OCI-LY1 (cell line): ENCODE measurements at regions not wholly inside any gene's neighbourhood (a gene's known extent, or its start where the extent isn't known, plus 50 kb on each side); places are given as distances from the start of the nearest gene placed in this dataset.

ENCODE experiments used
- H2AFZ ChIP-seq: fragments of 200-600 bp; sonication (generic), shearing (Covaris generic); 2 replicates; pipeline ENCODE4 v1.6.0; 2014; ENCODE audit warnings: antibody characterized with exemption, mild to moderate bottlenecking, low read length
- H3F3A ChIP-seq: fragments of 200-600 bp; sonication (generic), shearing (Covaris generic); 2 replicates; pipeline ENCODE4 v1.6.0; 2014; ENCODE audit warnings: mild to moderate bottlenecking, antibody characterized with exemption, low read length, moderate library complexity; ENCODE audit not compliant: insufficient read depth
- H3K27ac ChIP-seq: fragments of 200-600 bp; sonication (generic); 2 replicates; pipeline ENCODE4 v1.5.1; 2014; ENCODE audit warnings: low read length, mixed run types, mild to moderate bottlenecking, low read depth; ENCODE audit not compliant: poor library complexity, severe bottlenecking
- H3K27me3 ChIP-seq: fragments of 200-600 bp; sonication (generic); 2 replicates; pipeline ENCODE4 v1.6.0; 2014; ENCODE audit warnings: antibody characterized with exemption, mild to moderate bottlenecking, low read length, moderate library complexity; ENCODE audit not compliant: insufficient read depth
- H3K36me3 ChIP-seq: fragments of 200-600 bp; sonication (generic); 2 replicates; pipeline ENCODE4 v1.6.1; 2014; ENCODE audit warnings: mild to moderate bottlenecking, antibody characterized with exemption, low read length, moderate library complexity, mixed read lengths; ENCODE audit not compliant: insufficient read depth
- H3K4me1 ChIP-seq: fragments of 200-600 bp; sonication (generic); 2 replicates; pipeline ENCODE4 v1.5.1; 2014; ENCODE audit warnings: mild to moderate bottlenecking, low read length, moderate library complexity; ENCODE audit not compliant: insufficient read depth, severe bottlenecking
- H3K4me2 ChIP-seq: fragments of 200-600 bp; sonication (generic), shearing (Covaris generic); 2 replicates; pipeline ENCODE4 v1.6.1; 2014; ENCODE audit warnings: low read length
- H3K4me3 ChIP-seq: fragments of 200-600 bp; sonication (generic); 2 replicates; pipeline ENCODE4 v1.5.1; 2014; ENCODE audit warnings: low read length, low read depth, mild to moderate bottlenecking, mixed read lengths; ENCODE audit not compliant: poor library complexity, severe bottlenecking
- H3K79me2 ChIP-seq: fragments of 200-600 bp; shearing (Covaris generic); 2 replicates; pipeline ENCODE4 v1.6.1; 2016; ENCODE audit warnings: mixed run types, low read length, mixed read lengths; ENCODE audit not compliant: insufficient read depth
- H3K9ac ChIP-seq: fragments of 200-600 bp; sonication (generic), shearing (Covaris generic); 2 replicates; pipeline ENCODE4 v1.6.1; 2014; ENCODE audit warnings: mild to moderate bottlenecking, low read length, mixed read lengths
- H3K9me2 ChIP-seq: fragments of 200-600 bp; sonication (generic), shearing (Covaris generic); 2 replicates; pipeline ENCODE4 v1.6.1; 2014; ENCODE audit warnings: low read depth, mild to moderate bottlenecking, low read length, mixed read lengths
- H3K9me3 ChIP-seq: fragments of 200-600 bp; shearing (Covaris generic); 2 replicates; pipeline ENCODE4 v1.6.1; 2014; ENCODE audit warnings: low read length, mixed read lengths
- H4K20me1 ChIP-seq: fragments of 200-600 bp; sonication (generic), shearing (Covaris generic); 2 replicates; pipeline ENCODE4 v1.6.0; 2016; ENCODE audit warnings: mild to moderate bottlenecking, low read length; ENCODE audit not compliant: insufficient read depth
- EZH2 ChIP-seq: fragments of 200-600 bp; sonication (generic), shearing (Covaris generic); IDR thresholded peaks from 2 replicates; pipeline ENCODE4 v1.8.0; 2017; ENCODE audit warnings: borderline replicate concordance, mixed run types, mild to moderate bottlenecking, antibody characterized with exemption, low read length, moderate library complexity, mixed read lengths
- TF ChIP-seq, protein P1 (sequence below): fragments of 200-600 bp; sonication (generic), shearing (Covaris generic); IDR thresholded peaks from 2 replicates; pipeline ENCODE4 v1.5.1; 2017; ENCODE audit warnings: mild to moderate bottlenecking, antibody characterized with exemption, low read length, moderate library complexity, mixed read lengths

DNA sequence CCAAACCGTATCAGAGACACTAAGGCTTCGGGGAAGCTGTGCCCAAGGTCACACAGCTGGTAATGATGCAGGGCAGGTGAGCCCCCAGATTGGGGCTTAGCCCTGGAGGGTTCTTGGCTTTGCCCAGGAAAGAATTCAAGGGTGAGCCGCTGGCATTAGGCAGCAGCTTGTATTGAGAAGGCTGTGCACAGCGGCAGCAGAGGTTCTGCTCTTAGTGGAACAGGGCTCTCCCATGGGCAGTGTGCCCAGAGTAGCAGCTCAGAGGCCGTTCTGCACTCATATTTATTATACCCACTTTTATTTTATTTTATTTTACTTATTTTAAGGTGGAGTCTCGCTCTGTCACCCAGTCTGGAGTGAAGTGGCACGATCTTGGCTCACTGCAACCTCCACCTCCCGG lies 85.8 kb upstream of the IER5L start:
- no peak overlapping the region for H2AFZ ChIP-seq
- no peak overlapping the region for H3K4me2 ChIP-seq
- H3K9me2 ChIP-seq: no peaks in the 10 kb centered on the region
- TF ChIP-seq EZH2: no peak
- TF ChIP-seq, protein P1, sequence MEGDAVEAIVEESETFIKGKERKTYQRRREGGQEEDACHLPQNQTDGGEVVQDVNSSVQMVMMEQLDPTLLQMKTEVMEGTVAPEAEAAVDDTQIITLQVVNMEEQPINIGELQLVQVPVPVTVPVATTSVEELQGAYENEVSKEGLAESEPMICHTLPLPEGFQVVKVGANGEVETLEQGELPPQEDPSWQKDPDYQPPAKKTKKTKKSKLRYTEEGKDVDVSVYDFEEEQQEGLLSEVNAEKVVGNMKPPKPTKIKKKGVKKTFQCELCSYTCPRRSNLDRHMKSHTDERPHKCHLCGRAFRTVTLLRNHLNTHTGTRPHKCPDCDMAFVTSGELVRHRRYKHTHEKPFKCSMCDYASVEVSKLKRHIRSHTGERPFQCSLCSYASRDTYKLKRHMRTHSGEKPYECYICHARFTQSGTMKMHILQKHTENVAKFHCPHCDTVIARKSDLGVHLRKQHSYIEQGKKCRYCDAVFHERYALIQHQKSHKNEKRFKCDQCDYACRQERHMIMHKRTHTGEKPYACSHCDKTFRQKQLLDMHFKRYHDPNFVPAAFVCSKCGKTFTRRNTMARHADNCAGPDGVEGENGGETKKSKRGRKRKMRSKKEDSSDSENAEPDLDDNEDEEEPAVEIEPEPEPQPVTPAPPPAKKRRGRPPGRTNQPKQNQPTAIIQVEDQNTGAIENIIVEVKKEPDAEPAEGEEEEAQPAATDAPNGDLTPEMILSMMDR: no peak
- no peak overlapping the region for H3K9ac ChIP-seq
- H3K79me2 ChIP-seq: no peaks in the 10 kb centered on the region
- peaks cover 7% of the 10 kb centered on the region for H3K27me3 ChIP-seq
- H3K36me3 ChIP-seq: no peaks in the 10 kb centered on the region
- H3K4me1 ChIP-seq: no peaks in the 10 kb centered on the region
- no peak overlapping the region for H3K27ac ChIP-seq
- no peaks in the 10 kb centered on the region for H4K20me1 ChIP-seq
- H3F3A ChIP-seq: no peaks in the 10 kb centered on the region
- no peaks in the 10 kb centered on the region for H3K9me3 ChIP-seq
- H3K4me3 ChIP-seq: no peak overlapping the region

DNA sequence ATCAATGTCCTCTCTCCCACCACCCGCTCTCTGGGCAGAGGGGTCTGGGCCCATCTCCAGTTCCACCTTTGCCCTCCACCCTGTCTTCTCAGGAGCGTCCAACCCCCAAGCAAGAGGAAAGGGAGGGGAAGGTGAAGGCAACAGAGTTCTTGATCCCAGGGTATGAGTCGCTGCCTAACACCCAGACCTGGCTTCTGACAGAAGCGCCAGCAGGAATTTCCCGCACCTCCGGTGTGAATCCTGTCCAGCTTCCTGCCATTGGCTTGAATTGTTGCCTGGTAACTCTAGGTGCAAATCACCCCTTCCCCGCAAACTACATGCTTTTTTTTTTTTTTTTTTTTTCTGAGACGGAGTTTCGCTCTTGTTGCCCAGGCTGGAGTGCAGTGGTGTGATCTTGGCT lies 84.2 kb upstream of the IER5L start:
- H4K20me1 ChIP-seq: no peaks in the 10 kb centered on the region
- TF ChIP-seq, protein P1: no peak
- TF ChIP-seq EZH2: no peak
- no peak overlapping the region for H3K9ac ChIP-seq
- no peaks in the 10 kb centered on the region for H3F3A ChIP-seq
- no peak overlapping the region for H3K4me3 ChIP-seq
- H3K9me3 ChIP-seq: no peaks in the 10 kb centered on the region
- no peaks in the 10 kb centered on the region for H3K4me1 ChIP-seq
- no peaks in the 10 kb centered on the region for H3K36me3 ChIP-seq
- H3K9me2 ChIP-seq: no peaks in the 10 kb centered on the region
- no peak overlapping the region for H3K4me2 ChIP-seq
- no peaks in the 10 kb centered on the region for H3K79me2 ChIP-seq
- H3K27ac ChIP-seq: no peak overlapping the region
- H3K27me3 ChIP-seq: peaks cover 13% of the 10 kb centered on the region; the same call in 1 of the 2 replicates
- no peak overlapping the region for H2AFZ ChIP-seq

DNA sequence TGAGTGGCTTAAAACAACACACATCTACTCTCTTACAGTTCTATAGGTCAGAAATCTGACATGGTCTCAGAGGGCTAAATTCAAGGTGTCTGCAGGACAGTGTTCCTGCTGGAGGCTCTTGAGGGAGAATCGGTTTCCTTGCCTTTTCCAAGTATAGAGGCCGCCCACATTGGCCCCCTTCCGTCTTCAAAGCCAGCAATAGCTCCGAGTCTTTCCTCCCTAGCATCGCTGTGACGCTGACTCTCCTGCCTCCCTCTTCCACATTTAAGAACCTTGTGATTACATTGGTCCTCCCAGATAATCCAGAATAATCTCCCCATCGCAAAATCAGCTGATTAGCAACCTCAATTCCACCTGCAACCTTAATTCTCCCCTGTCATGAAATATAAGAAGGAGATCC lies 81.3 kb upstream of the IER5L start:
- no peaks in the 10 kb centered on the region for H4K20me1 ChIP-seq
- no peaks in the 10 kb centered on the region for H3F3A ChIP-seq
- no peak overlapping the region for H3K4me3 ChIP-seq
- H3K4me2 ChIP-seq: no peak overlapping the region
- H3K27ac ChIP-seq: no peak overlapping the region
- H3K9ac ChIP-seq: no peak overlapping the region
- no peaks in the 10 kb centered on the region for H3K9me3 ChIP-seq
- TF ChIP-seq, protein P1: no peak
- no peak for TF ChIP-seq EZH2
- H3K27me3 ChIP-seq: peaks cover 17% of the 10 kb centered on the region; the same call in 1 of the 2 replicates
- H3K79me2 ChIP-seq: no peaks in the 10 kb centered on the region
- no peaks in the 10 kb centered on the region for H3K9me2 ChIP-seq
- H3K36me3 ChIP-seq: no peaks in the 10 kb centered on the region
- no peak overlapping the region for H2AFZ ChIP-seq
- no peaks in the 10 kb centered on the region for H3K4me1 ChIP-seq
